NCI-H2171 treated with DMSO at 0.1 percent for 48 hours (cell line): ENCODE measurements at regions not wholly inside any gene's neighbourhood (a gene's known extent, or its start where the extent isn't known, plus 50 kb on each side); places are given as distances from the start of the nearest gene placed in this dataset.

ENCODE experiments used
- DNase-seq: peaks from one replicate; lab custom pipeline; 2025; lab: John Stamatoyannopoulos, UW

GRCh38 chr2:239516286-239516953 is 115.6 kb upstream of the HDAC4 start:
- no peak for DNase-seq

- no peak for DNase-seq
Measured at GRCh38 chr2:239514754-239515530, 114.1 kb upstream of the HDAC4 start.

GRCh38 chr2:239512054-239512453 is 111.2 kb upstream of the HDAC4 start:
- DNase-seq, result no peak

GRCh38 chr2:239509373-239510143 is 108.7 kb upstream of the HDAC4 start:
- no peak for DNase-seq

- no peak for DNase-seq
Measured at GRCh38 chr2:239508261-239508660, 107.4 kb upstream of the HDAC4 start.

- no peak for DNase-seq
Measured at GRCh38 chr2:239507576-239508258, 106.9 kb upstream of the HDAC4 start.

- DNase-seq, result no peak
Measured at GRCh38 chr2:239506961-239507360, 106.1 kb upstream of the HDAC4 start.

GRCh38 chr2:239506101-239506857 is 105.5 kb upstream of the HDAC4 start:
- peak; percentile 41 for DNase-seq

- DNase-seq, result no peak
Measured at GRCh38 chr2:239504643-239505235, 103.9 kb upstream of the HDAC4 start.

GRCh38 chr2:239502430-239503186 is 101.8 kb upstream of the HDAC4 start:
- DNase-seq, result peak; percentile 63

GRCh38 chr2:239500574-239501550 is 100.0 kb upstream of the HDAC4 start:
- DNase-seq, result no peak

GRCh38 chr2:239499726-239500573 is 99.1 kb upstream of the HDAC4 start:
- DNase-seq, result no peak

- no peak for DNase-seq
Measured at GRCh38 chr2:239498981-239499634, 98.3 kb upstream of the HDAC4 start.

GRCh38 chr2:239498576-239498975 is 97.8 kb upstream of the HDAC4 start:
- no peak for DNase-seq

- DNase-seq, result peak; percentile 22
Measured at GRCh38 chr2:239496700-239497099, 95.9 kb upstream of the HDAC4 start.

GRCh38 chr2:239495791-239496233 is 95.0 kb upstream of the HDAC4 start:
- no peak for DNase-seq

GRCh38 chr2:239495175-239495574 is 94.4 kb upstream of the HDAC4 start:
- no peak for DNase-seq

- DNase-seq, result no peak
Measured at GRCh38 chr2:239494578-239494977, 93.8 kb upstream of the HDAC4 start.
